ENCODE measurements at regions not wholly inside any gene's neighbourhood (a gene's known extent, or its start where the extent isn't known, plus 50 kb on each side); places are given as distances from the start of the nearest gene placed in this dataset.

DNA sequence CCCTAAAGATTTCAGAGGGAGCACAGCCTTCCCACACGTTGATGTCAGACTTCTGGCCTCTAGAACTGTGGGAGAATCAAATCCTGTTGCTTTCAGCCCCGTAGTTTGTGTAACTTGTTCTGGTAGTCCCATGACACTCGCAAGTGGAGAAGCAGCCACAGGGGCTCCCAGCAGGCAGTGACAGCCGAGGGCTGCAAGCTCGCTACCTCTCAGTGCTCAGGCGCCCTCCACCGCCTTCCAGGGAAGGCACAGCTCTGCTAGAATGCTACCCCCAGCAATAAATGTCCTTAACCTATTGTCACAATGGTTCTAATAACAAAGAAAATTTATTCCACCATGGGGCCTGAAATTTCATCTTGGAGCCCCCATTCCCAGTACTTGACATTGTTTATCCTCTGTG, 143.1 kb upstream of the ZNF236 start:
- Histone ChIP-seq H3K9me3 (ENCODE audit: low read length) (no peaks in the 10 kb centered on the region), H3K4me3 (ENCODE audit: low read depth, low read length, poor library complexity, severe bottlenecking) (no peak overlapping the region), H3K4me1 (ENCODE audit: insufficient read depth, low read length, poor library complexity, severe bottlenecking) (no peaks in the 10 kb centered on the region), H3K9me2 (ENCODE audit: insufficient read depth, low read length) (no peaks in the 10 kb centered on the region), H3K4me2 (ENCODE audit: low read length) (no peak overlapping the region), H4K20me1 (ENCODE audit: insufficient read depth, low read length) (no peaks in the 10 kb centered on the region), H3K79me2 (ENCODE audit: insufficient read depth, low read depth, low read length) (no peaks in the 10 kb centered on the region), H3K27ac (ENCODE audit: low read depth, low read length, poor library complexity, severe bottlenecking) (no peak overlapping the region), H3K36me3 (ENCODE audit: insufficient read depth, low read length) (no peaks in the 10 kb centered on the region), H2AFZ (ENCODE audit: low read length) (no peak overlapping the region)
- ChIA-PET POLR2A (no interaction called here), CTCF (ENCODE audit: unreplicated experiment) (no interaction called here)
- BruUV-seq (replicated peaks): no TSS peak
- intact Hi-C loops (cut with micrococcal nuclease; ENCODE audit: unreplicated experiment): no loop called here
- no peak for DNase-seq (ENCODE audit: low spot score)
- TF ChIP-seq, protein P1, sequence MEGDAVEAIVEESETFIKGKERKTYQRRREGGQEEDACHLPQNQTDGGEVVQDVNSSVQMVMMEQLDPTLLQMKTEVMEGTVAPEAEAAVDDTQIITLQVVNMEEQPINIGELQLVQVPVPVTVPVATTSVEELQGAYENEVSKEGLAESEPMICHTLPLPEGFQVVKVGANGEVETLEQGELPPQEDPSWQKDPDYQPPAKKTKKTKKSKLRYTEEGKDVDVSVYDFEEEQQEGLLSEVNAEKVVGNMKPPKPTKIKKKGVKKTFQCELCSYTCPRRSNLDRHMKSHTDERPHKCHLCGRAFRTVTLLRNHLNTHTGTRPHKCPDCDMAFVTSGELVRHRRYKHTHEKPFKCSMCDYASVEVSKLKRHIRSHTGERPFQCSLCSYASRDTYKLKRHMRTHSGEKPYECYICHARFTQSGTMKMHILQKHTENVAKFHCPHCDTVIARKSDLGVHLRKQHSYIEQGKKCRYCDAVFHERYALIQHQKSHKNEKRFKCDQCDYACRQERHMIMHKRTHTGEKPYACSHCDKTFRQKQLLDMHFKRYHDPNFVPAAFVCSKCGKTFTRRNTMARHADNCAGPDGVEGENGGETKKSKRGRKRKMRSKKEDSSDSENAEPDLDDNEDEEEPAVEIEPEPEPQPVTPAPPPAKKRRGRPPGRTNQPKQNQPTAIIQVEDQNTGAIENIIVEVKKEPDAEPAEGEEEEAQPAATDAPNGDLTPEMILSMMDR (conservative IDR thresholded peaks at IDR 0.05; ENCODE audit: low read length): no peak
- no peak for TF ChIP-seq EZH2phosphoT487 (IDR thresholded peaks at IDR 0.05; ENCODE audit: borderline replicate concordance, low read depth, low read length)

DNA sequence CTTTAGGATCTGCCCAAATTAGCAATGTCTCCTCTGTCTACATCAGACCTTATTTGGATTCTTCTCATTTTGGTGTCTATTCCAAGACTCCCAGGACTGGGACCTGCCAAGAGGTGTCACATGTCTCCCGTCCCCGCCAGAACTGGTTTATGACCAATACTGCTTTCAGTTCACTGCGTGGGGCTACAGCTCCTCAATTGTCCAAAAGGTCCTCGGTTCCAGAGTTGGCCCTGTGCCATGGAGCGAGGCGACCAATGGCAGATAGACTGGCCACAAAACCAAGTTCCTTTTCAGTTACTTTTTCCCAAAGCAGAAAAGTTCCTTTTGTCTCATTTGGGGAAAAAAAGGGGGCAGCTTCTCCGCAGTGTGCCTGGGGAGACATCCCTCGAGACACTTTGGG, 144.1 kb upstream of the ZNF236 start:
- TF ChIP-seq, protein P1 (conservative IDR thresholded peaks at IDR 0.05; ENCODE audit: low read length): no peak
- TF ChIP-seq EZH2phosphoT487 (IDR thresholded peaks at IDR 0.05; ENCODE audit: borderline replicate concordance, low read depth, low read length): no peak
- POLR2A ChIA-PET: no interaction called here
- CTCF ChIA-PET (ENCODE audit: unreplicated experiment): no interaction called here
- Histone ChIP-seq H3K27ac (ENCODE audit: low read depth, low read length, poor library complexity, severe bottlenecking) (no peak overlapping the region), H3K9me2 (ENCODE audit: insufficient read depth, low read length) (no peaks in the 10 kb centered on the region), H3K36me3 (ENCODE audit: insufficient read depth, low read length) (no peaks in the 10 kb centered on the region), H3K79me2 (ENCODE audit: insufficient read depth, low read depth, low read length) (no peaks in the 10 kb centered on the region), H3K4me2 (ENCODE audit: low read length) (no peak overlapping the region), H3K9me3 (ENCODE audit: low read length) (no peaks in the 10 kb centered on the region), H3K4me3 (ENCODE audit: low read depth, low read length, poor library complexity, severe bottlenecking) (no peak overlapping the region), H4K20me1 (ENCODE audit: insufficient read depth, low read length) (no peaks in the 10 kb centered on the region), H3K4me1 (ENCODE audit: insufficient read depth, low read length, poor library complexity, severe bottlenecking) (no peaks in the 10 kb centered on the region), H2AFZ (ENCODE audit: low read length) (no peak overlapping the region)
- no TSS peak for BruUV-seq (replicated peaks)
- no peak for DNase-seq (ENCODE audit: low spot score)
- intact Hi-C loops (cut with micrococcal nuclease; ENCODE audit: unreplicated experiment): no loop called here

DNA sequence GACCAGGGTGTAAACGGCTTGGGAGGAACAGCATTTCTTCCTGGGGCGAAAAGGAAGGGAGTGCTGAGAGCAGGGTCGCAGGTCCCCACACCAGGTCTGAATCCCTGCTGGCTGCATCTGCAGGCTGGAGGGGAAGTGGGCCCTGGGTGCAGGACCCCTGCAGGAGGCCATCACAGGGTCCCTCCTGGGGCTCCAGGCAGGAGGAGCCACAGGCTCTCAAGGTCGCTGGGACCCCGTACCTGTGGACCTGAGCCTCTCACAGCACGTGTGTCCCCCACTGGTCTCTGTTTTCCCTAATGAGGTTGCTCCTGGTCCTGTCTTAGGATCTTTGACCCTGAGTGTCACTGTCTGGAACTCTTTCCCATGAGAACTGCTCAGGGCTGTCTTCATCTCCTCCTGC, 147.8 kb upstream of the ZNF236 start:
- intact Hi-C loops (cut with micrococcal nuclease; ENCODE audit: unreplicated experiment): no loop called here
- BruUV-seq (replicated peaks): no TSS peak
- CTCF ChIA-PET (ENCODE audit: unreplicated experiment): no interaction called here

More for the DNA sequence above, 147.8 kb upstream of the ZNF236 start:
- Histone ChIP-seq H3K9me2 (ENCODE audit: insufficient read depth, low read length) (no peaks in the 10 kb centered on the region), H3K4me3 (ENCODE audit: low read depth, low read length, poor library complexity, severe bottlenecking) (no peak overlapping the region), H3K27ac (ENCODE audit: low read depth, low read length, poor library complexity, severe bottlenecking) (no peak overlapping the region), H4K20me1 (ENCODE audit: insufficient read depth, low read length) (no peaks in the 10 kb centered on the region), H2AFZ (ENCODE audit: low read length) (no peak overlapping the region), H3K4me2 (ENCODE audit: low read length) (no peak overlapping the region), H3K9me3 (ENCODE audit: low read length) (no peaks in the 10 kb centered on the region), H3K4me1 (ENCODE audit: insufficient read depth, low read length, poor library complexity, severe bottlenecking) (no peaks in the 10 kb centered on the region), H3K79me2 (ENCODE audit: insufficient read depth, low read depth, low read length) (no peaks in the 10 kb centered on the region), H3K36me3 (ENCODE audit: insufficient read depth, low read length) (no peaks in the 10 kb centered on the region)
- POLR2A ChIA-PET: interaction anchor here (0.7 kb wide), 1 partner anchor 99 kb away, joined by 3 read pairs; no protein-coding TSS in a partner anchor
- no peak for TF ChIP-seq EZH2phosphoT487 (IDR thresholded peaks at IDR 0.05; ENCODE audit: borderline replicate concordance, low read depth, low read length)
- TF ChIP-seq, protein P1 (conservative IDR thresholded peaks at IDR 0.05; ENCODE audit: low read length): no peak
- DNase-seq (ENCODE audit: low spot score): no peak

Measured in OCI-LY7 (cell line).